ENCODE measurements at regions not wholly inside any gene's neighbourhood (a gene's known extent, or its start where the extent isn't known, plus 50 kb on each side); places are given as distances from the start of the nearest gene placed in this dataset.

- H3K36me3 ChIP-seq (ENCODE audit: insufficient read depth, low read length): no peaks in the 10 kb centered on the region
- H3K9me3 Mint-ChIP-seq: peaks cover 0 to 43% (median 24%) of the 10 kb centered on the region in 8 donors
- no peak for DNase-seq
- no peak overlapping the region for H3K4me3 ChIP-seq (ENCODE audit: low read length in 2 of 2)
- H3K4me1 ChIP-seq (ENCODE audit: insufficient read depth, low read length): no peaks in the 10 kb centered on the region
- no peak overlapping the region for H3K4me3 Mint-ChIP-seq
- intact Hi-C loops (cut with micrococcal nuclease): no loop called here
- H3K9me3 ChIP-seq (ENCODE audit: control insufficient read depth in 1 of 2, low read length in 2 of 2): peaks cover 0 to 4% of the 10 kb centered on the region in 2 donors
- H3K27ac Mint-ChIP-seq: no peak overlapping the region
- POLR2A ChIA-PET (ENCODE audit: partially characterized antibody): no interaction called here
- no peaks in the 10 kb centered on the region for H3K27me3 ChIP-seq (ENCODE audit: insufficient read depth, low read length)
- no peaks in the 10 kb centered on the region for H3K27me3 Mint-ChIP-seq
- CTCF ChIA-PET (ENCODE audit: partially characterized antibody): no interaction called here
- peaks cover 0 to 3% of the 10 kb centered on the region in 2 donors for H3K36me3 Mint-ChIP-seq
- H3K4me1 Mint-ChIP-seq: no peaks in the 10 kb centered on the region
- no peak overlapping the region for H3K27ac ChIP-seq (ENCODE audit: low read depth, low read length)
These were observed 202.1 kb upstream of the ARHGAP42 start for GRCh38 chr11:100484948-100485347.

DNA sequence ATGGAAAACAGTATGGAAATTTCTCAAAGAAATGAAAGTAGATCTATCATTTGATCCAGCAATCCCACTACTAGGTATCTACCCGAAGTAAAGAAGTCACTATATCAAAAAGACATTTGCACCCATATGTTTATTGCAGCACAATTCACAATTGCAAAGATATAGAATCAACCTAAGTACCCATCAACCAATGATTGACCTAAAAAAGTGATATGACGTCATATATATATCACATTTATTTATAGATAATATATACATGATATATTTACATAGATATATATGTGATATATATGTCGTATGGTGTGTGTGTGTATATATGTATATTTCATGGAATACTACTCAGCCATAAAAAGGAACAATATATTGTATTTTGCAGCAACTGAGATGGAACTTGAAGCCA lies 188.3 kb upstream of the ARHGAP42 start:
- DNase-seq: no peak
- no peaks in the 10 kb centered on the region for H3K36me3 Mint-ChIP-seq
- peaks cover 5 to 29% (median 16%) of the 10 kb centered on the region in 8 donors for H3K9me3 Mint-ChIP-seq
- no peaks in the 10 kb centered on the region for H3K4me1 Mint-ChIP-seq
- no peaks in the 10 kb centered on the region for H3K27me3 Mint-ChIP-seq
- ChIA-PET POLR2A (ENCODE audit: partially characterized antibody) (no interaction called here), CTCF (ENCODE audit: partially characterized antibody) (no interaction called here)
- no peak overlapping the region for H3K4me3 Mint-ChIP-seq
- H3K9me3 ChIP-seq (ENCODE audit: control insufficient read depth in 1 of 2, low read length in 2 of 2): no peaks in the 10 kb centered on the region
- H3K4me3 ChIP-seq (ENCODE audit: low read length in 2 of 2): no peak overlapping the region
- H3K27ac ChIP-seq (ENCODE audit: low read depth, low read length): no peak overlapping the region
- no peaks in the 10 kb centered on the region for H3K4me1 ChIP-seq (ENCODE audit: insufficient read depth, low read length)
- H3K36me3 ChIP-seq (ENCODE audit: insufficient read depth, low read length): no peaks in the 10 kb centered on the region
- H3K27ac Mint-ChIP-seq: no peak overlapping the region
- intact Hi-C loops (cut with micrococcal nuclease): no loop called here
- H3K27me3 ChIP-seq (ENCODE audit: insufficient read depth, low read length): no peaks in the 10 kb centered on the region

- Histone ChIP-seq H3K4me3 (ENCODE audit: low read length in 2 of 2) (no peak overlapping the region), H3K36me3 (ENCODE audit: insufficient read depth, low read length) (no peaks in the 10 kb centered on the region), H3K27ac (ENCODE audit: low read depth, low read length) (no peak overlapping the region), H3K27me3 (ENCODE audit: insufficient read depth, low read length) (no peaks in the 10 kb centered on the region), H3K4me1 (ENCODE audit: insufficient read depth, low read length) (no peaks in the 10 kb centered on the region), H3K9me3 (ENCODE audit: control insufficient read depth in 1 of 2, low read length in 2 of 2) (no peaks in the 10 kb centered on the region)
- intact Hi-C loops (cut with micrococcal nuclease): no loop called here
- no peaks in the 10 kb centered on the region for H3K36me3 Mint-ChIP-seq
- H3K27ac Mint-ChIP-seq: no peak overlapping the region
- no peaks in the 10 kb centered on the region for H3K4me1 Mint-ChIP-seq
- DNase-seq: no peak
- H3K27me3 Mint-ChIP-seq: no peaks in the 10 kb centered on the region
- no peak overlapping the region for H3K4me3 Mint-ChIP-seq
- CTCF ChIA-PET (ENCODE audit: partially characterized antibody): no interaction called here
- POLR2A ChIA-PET (ENCODE audit: partially characterized antibody): no interaction called here
- peaks cover 2 to 23% (median 9%) of the 10 kb centered on the region in 8 donors for H3K9me3 Mint-ChIP-seq
These were observed 185.6 kb upstream of the ARHGAP42 start for GRCh38 chr11:100501450-100501849.

- H3K27me3 Mint-ChIP-seq: no peaks in the 10 kb centered on the region
- ChIA-PET CTCF (ENCODE audit: partially characterized antibody) (no interaction called here), POLR2A (ENCODE audit: partially characterized antibody) (no interaction called here)
- H3K27ac Mint-ChIP-seq: no peak overlapping the region
- Histone ChIP-seq H3K4me1 (ENCODE audit: insufficient read depth, low read length) (no peaks in the 10 kb centered on the region), H3K27ac (ENCODE audit: low read depth, low read length) (no peak overlapping the region), H3K4me3 (ENCODE audit: low read length in 2 of 2) (no peak overlapping the region), H3K9me3 (ENCODE audit: control insufficient read depth in 1 of 2, low read length in 2 of 2) (no peaks in the 10 kb centered on the region), H3K36me3 (ENCODE audit: insufficient read depth, low read length) (no peaks in the 10 kb centered on the region), H3K27me3 (ENCODE audit: insufficient read depth, low read length) (no peaks in the 10 kb centered on the region)
- peaks cover 0 to 16% (median 7%) of the 10 kb centered on the region in 8 donors for H3K9me3 Mint-ChIP-seq
- no peak overlapping the region for H3K4me3 Mint-ChIP-seq
- no peak for DNase-seq
- intact Hi-C loops (cut with micrococcal nuclease): no loop called here
- no peaks in the 10 kb centered on the region for H3K4me1 Mint-ChIP-seq
- no peaks in the 10 kb centered on the region for H3K36me3 Mint-ChIP-seq
These were observed 174.6 kb upstream of the ARHGAP42 start for GRCh38 chr11:100512475-100512874.

- Histone ChIP-seq H3K9me3 (ENCODE audit: control insufficient read depth in 1 of 2, low read length in 2 of 2) (no peaks in the 10 kb centered on the region), H3K4me1 (ENCODE audit: insufficient read depth, low read length) (no peaks in the 10 kb centered on the region), H3K4me3 (ENCODE audit: low read length in 2 of 2) (no peak overlapping the region), H3K27ac (ENCODE audit: low read depth, low read length) (no peak overlapping the region), H3K27me3 (ENCODE audit: insufficient read depth, low read length) (no peaks in the 10 kb centered on the region), H3K36me3 (ENCODE audit: insufficient read depth, low read length) (no peaks in the 10 kb centered on the region)
- DNase-seq: no peak
- Mint-ChIP-seq H3K4me1 (no peaks in the 10 kb centered on the region), H3K27ac (no peak overlapping the region), H3K36me3 (no peaks in the 10 kb centered on the region), H3K27me3 (no peaks in the 10 kb centered on the region), H3K9me3 (peaks cover 0 to 10% (median 6%) of the 10 kb centered on the region in 8 donors), H3K4me3 (no peak overlapping the region)
- ChIA-PET CTCF (ENCODE audit: partially characterized antibody) (no interaction called here), POLR2A (ENCODE audit: partially characterized antibody) (no interaction called here)
- intact Hi-C loops (cut with micrococcal nuclease): no loop called here
These were observed 172.0 kb upstream of the ARHGAP42 start for GRCh38 chr11:100515087-100515486.

DNA sequence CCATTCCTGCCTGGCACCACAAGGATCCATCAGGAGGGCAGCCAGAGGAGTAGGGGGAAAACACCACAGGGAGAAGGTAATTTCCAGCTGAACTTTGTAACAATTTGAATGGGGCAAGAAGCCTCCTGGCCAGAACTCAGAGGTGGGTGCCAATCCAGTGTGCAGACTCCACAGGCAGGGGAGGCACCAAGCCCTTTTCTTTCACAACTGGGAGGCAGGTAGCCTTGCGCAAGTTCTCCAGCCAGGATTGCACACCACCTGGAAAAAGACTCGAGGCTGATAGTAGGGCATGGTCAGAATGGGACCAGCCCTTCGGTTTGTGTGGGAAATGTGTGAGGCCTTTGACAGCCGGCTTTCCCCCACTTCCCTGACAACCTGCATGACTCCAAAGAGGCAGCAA lies 161.9 kb upstream of the ARHGAP42 start:
- no peaks in the 10 kb centered on the region for H3K4me1 Mint-ChIP-seq
- H3K9me3 Mint-ChIP-seq: peaks cover 0 to 58% (median 33%) of the 10 kb centered on the region in 8 donors
- H3K27me3 Mint-ChIP-seq: no peaks in the 10 kb centered on the region
- DNase-seq: no peak
- CTCF ChIA-PET (ENCODE audit: partially characterized antibody): interaction anchor here (1.0 kb wide), 1 partner anchor 17 kb away, joined by 3 read pairs; no protein-coding TSS in a partner anchor
- H3K4me3 ChIP-seq (ENCODE audit: low read length in 2 of 2): no peak overlapping the region
- no peaks in the 10 kb centered on the region for H3K27me3 ChIP-seq (ENCODE audit: insufficient read depth, low read length)
- H3K36me3 Mint-ChIP-seq: peaks cover 0 to 2% of the 10 kb centered on the region in 2 donors
- H3K36me3 ChIP-seq (ENCODE audit: insufficient read depth, low read length): no peaks in the 10 kb centered on the region
- no peaks in the 10 kb centered on the region for H3K9me3 ChIP-seq (ENCODE audit: control insufficient read depth in 1 of 2, low read length in 2 of 2)
- no peak overlapping the region for H3K4me3 Mint-ChIP-seq
- H3K27ac ChIP-seq (ENCODE audit: low read depth, low read length): no peak overlapping the region
- intact Hi-C loops (cut with micrococcal nuclease): no loop called here
- no peaks in the 10 kb centered on the region for H3K4me1 ChIP-seq (ENCODE audit: insufficient read depth, low read length)
- POLR2A ChIA-PET (ENCODE audit: partially characterized antibody): no interaction called here
- H3K27ac Mint-ChIP-seq: no peak overlapping the region

DNA sequence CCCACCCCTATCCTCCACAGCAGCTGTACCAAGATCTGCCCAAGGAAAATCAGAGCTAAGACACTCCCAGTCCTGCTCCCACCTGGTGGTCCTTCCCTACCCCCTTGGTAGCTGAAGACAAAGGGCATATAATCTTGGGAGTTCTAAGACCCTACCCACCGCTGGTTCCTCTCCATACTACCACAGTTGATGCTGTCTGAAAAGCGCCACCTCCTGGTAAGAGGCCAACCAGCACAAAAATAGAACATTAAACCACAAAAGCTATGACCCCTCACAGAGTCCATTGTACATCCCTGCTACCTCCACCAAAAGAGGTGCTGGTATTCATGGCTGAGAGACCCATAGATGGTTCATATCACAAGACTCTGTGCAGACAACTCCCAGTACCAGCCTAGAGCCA lies 161.5 kb upstream of the ARHGAP42 start:
- ChIA-PET CTCF (ENCODE audit: partially characterized antibody) (no interaction called here), POLR2A (ENCODE audit: partially characterized antibody) (no interaction called here)
- no peak for DNase-seq
- H3K36me3 ChIP-seq (ENCODE audit: insufficient read depth, low read length): no peaks in the 10 kb centered on the region
- H3K27ac Mint-ChIP-seq: no peak overlapping the region
- no peaks in the 10 kb centered on the region for H3K4me1 Mint-ChIP-seq
- intact Hi-C loops (cut with micrococcal nuclease): no loop called here
- no peaks in the 10 kb centered on the region for H3K9me3 ChIP-seq (ENCODE audit: control insufficient read depth in 1 of 2, low read length in 2 of 2)
- no peak overlapping the region for H3K27ac ChIP-seq (ENCODE audit: low read depth, low read length)
- H3K4me1 ChIP-seq (ENCODE audit: insufficient read depth, low read length): no peaks in the 10 kb centered on the region
- no peaks in the 10 kb centered on the region for H3K27me3 ChIP-seq (ENCODE audit: insufficient read depth, low read length)
- no peak overlapping the region for H3K4me3 Mint-ChIP-seq
- H3K4me3 ChIP-seq (ENCODE audit: low read length in 2 of 2): no peak overlapping the region
- H3K36me3 Mint-ChIP-seq: peaks cover 0 to 2% of the 10 kb centered on the region in 2 donors
- H3K9me3 Mint-ChIP-seq: peaks cover 2 to 57% (median 33%) of the 10 kb centered on the region in 8 donors
- H3K27me3 Mint-ChIP-seq: no peaks in the 10 kb centered on the region

DNA sequence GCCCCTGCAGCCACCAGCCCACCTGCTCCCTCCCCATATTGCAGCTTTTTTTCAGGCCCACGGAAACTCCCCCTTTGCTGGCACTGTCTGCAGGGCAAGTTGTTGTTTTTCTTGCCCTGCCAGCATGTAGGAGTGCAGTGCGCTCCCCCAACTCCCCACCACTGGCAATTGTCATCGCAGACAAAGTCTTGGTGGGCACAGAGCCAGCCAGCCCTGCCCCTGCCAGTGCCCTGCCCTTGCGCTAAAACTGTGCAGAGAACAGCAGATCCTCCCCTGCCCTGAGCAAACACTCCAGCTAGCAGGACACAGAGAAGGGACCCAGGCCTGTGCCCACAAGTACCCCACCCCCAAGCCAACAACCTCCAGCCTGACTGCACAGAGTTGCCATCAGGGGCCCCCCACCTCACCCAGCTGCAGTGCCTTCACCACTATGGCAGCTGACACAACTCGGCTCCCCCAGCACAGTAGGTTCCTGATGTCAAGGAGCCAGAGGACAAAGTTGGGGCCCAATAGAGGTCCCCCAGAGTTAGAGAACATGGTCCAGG lies 158.1 kb upstream of the ARHGAP42 start:
- H3K27ac ChIP-seq (ENCODE audit: low read depth, low read length): no peak overlapping the region
- no peaks in the 10 kb centered on the region for H3K27me3 ChIP-seq (ENCODE audit: insufficient read depth, low read length)
- ChIA-PET CTCF (ENCODE audit: partially characterized antibody) (no interaction called here), POLR2A (ENCODE audit: partially characterized antibody) (no interaction called here)
- peaks cover 0 to 2% of the 10 kb centered on the region in 2 donors for H3K9me3 ChIP-seq (ENCODE audit: control insufficient read depth in 1 of 2, low read length in 2 of 2)
- H3K27ac Mint-ChIP-seq: no peak overlapping the region
- H3K27me3 Mint-ChIP-seq: no peaks in the 10 kb centered on the region
- DNase-seq: no peak
- no peaks in the 10 kb centered on the region for H3K36me3 Mint-ChIP-seq
- no peak overlapping the region for H3K4me3 Mint-ChIP-seq
- peaks cover 4 to 32% (median 24%) of the 10 kb centered on the region in 8 donors for H3K9me3 Mint-ChIP-seq
- no peaks in the 10 kb centered on the region for H3K36me3 ChIP-seq (ENCODE audit: insufficient read depth, low read length)
- H3K4me1 Mint-ChIP-seq: no peaks in the 10 kb centered on the region
- H3K4me3 ChIP-seq (ENCODE audit: low read length in 2 of 2): no peak overlapping the region
- intact Hi-C loops (cut with micrococcal nuclease): no loop called here
- no peaks in the 10 kb centered on the region for H3K4me1 ChIP-seq (ENCODE audit: insufficient read depth, low read length)
